Adrenal gland (tissue), 9 donors: ENCODE measurements at regions not wholly inside any gene's neighbourhood (a gene's known extent, or its start where the extent isn't known, plus 50 kb on each side); places are given as distances from the start of the nearest gene placed in this dataset.
A peak's percentile ranks its signal among the peaks of the same experiment; 100 is the strongest.

Experiments
- DNase-seq, 7 donors: peaks; one replicate each; pipeline ENCODE4 v3.0.0-alpha.2; 2019 to 2020
- H3K27ac ChIP-seq, 5 donors: fragments of 200-600 bp; sonication (generic) in 4 of 5; 1 replicate in 3 of 5; 2 replicates in 2 of 5; pipeline versions ENCODE4 v1.5.1 to v1.8.0; 2016 to 2020; ENCODE audit warnings: mild to moderate bottlenecking in 1 of 5
- H3K27me3 ChIP-seq: fragments of 200-600 bp; 2 replicates; pipeline ENCODE4 v1.8.0; 2021
- H3K36me3 ChIP-seq, 2 donors: fragments of 200-600 bp; replicated peaks in 1 of 2; 1 replicate in 1 of 2; 2 replicates in 1 of 2; pipeline versions ENCODE4 v1.5.1 to v1.8.0; 2018 to 2022
- H3K4me1 ChIP-seq, 2 donors: fragments of 200-600 bp; replicated peaks in 1 of 2; 1 replicate in 1 of 2; 2 replicates in 1 of 2; pipeline versions ENCODE4 v1.5.1 to v1.8.0; 2018 to 2021
- H3K4me3 ChIP-seq, 4 donors: fragments of 200-600 bp; sonication (generic) in 3 of 4; one replicate each; pipeline ENCODE4 v1.5.1; 2016 to 2018
- H3K9me3 ChIP-seq, 3 donors: fragments of 200-600 bp; sonication (generic) in 1 of 3; replicated peaks in 1 of 3; 1 replicate in 2 of 3; 2 replicates in 1 of 3; pipeline versions ENCODE4 v1.5.1 to v1.8.0; 2016 to 2021
- POLR2A ChIP-seq, 2 donors: fragments of 450-650 bp; IDR thresholded peaks; one replicate each; pipeline ENCODE4 v1.6.1; 2017; ENCODE audit warnings: antibody characterized with exemption in 2 of 2, mild to moderate bottlenecking in 2 of 2, moderate library complexity in 1 of 2
- WGBS, 4 donors: extraction: QIAGEN DNeasy Blood & Tissue Kit in 2 of 4; methylation state at CpG; one replicate each; pipeline versions ENCODE4 v1.1.5 to v1.1.7; 2013 to 2017; 5-methylcytosine and 5-hydroxymethylcytosine counted together
- intact Hi-C, 2 donors: fragments of 100-400 bp; cut with DNase I; formaldehyde crosslinking; loops; one replicate each; pipeline versions ENCODE4 v1.14.1 to v1.15.0; 2022 to 2023
- TF ChIP-seq, protein P1 (sequence below), 6 experiments: fragments of 450-650 bp in 4 of 6; fragments of 200-600 bp in 2 of 6; sonication (generic) in 1 of 6; IDR thresholded peaks; 1 replicate in 5 of 6; 2 replicates in 1 of 6; pipeline versions ENCODE4 v1.5.1 to v1.8.0; 2016 to 2021; ENCODE audit warnings: antibody characterized with exemption in 6 of 6, mild to moderate bottlenecking in 2 of 6, moderate library complexity in 1 of 6
- donor health status: healthy with polysubstance abuse.
- donor health status: Bipolar disorder and iron deficiency.
- donor health status: DM: yes; HTN: yes; CAD: no.
- donor health status: DM: no; HTN: no; CAD: no.
- donor health status: DM: no; HTN: no; CAD: no.

DNA sequence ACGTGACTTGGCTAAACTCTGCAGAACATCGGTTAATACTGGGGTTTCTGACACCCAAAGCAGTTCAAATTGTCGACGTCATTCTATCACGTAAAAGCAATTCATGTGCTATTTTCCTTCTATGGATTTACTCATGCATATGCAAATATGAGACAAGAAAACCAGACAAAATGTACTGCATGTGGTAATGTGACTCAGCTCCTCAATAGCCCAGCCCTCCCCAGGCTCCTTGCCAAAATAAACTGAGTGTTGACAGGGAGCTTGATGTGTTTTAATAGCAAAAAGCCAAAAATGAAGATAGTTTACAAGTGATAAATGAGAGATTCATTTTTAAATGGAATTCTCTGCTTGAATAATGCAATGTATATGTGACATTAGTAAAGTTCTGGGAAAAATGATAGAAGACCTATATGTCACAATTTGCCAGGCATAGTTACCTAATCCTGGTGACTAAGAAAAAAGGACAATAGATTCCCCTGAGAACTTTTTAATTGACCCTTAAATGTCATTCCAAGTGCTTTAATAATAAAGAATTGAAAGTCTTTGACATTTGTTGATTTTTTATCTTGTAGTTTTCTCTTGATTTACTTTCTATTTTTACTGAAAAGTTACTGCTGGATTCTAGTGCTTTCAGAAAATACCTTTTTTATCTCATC is 1700.6 kb upstream of the TENM3 start:
- Histone ChIP-seq H3K27ac (no peak overlapping the region), H3K4me1 (peaks cover 8 to 10% of the 10 kb centered on the region in 2 donors), H3K27me3 (no peaks in the 10 kb centered on the region), H3K4me3 (no peak overlapping the region), H3K36me3 (no peaks in the 10 kb centered on the region), H3K9me3 (no peaks in the 10 kb centered on the region)
- 33 to 51% (median 39%) methylated on average over 5 of the region's 5 CpGs for WGBS, 4 donors
- peak; percentile 73 to 88 (median 83) for DNase-seq
- no peak for TF ChIP-seq POLR2A (IDR thresholded peaks at IDR 0.05)
- TF ChIP-seq, protein P1, sequence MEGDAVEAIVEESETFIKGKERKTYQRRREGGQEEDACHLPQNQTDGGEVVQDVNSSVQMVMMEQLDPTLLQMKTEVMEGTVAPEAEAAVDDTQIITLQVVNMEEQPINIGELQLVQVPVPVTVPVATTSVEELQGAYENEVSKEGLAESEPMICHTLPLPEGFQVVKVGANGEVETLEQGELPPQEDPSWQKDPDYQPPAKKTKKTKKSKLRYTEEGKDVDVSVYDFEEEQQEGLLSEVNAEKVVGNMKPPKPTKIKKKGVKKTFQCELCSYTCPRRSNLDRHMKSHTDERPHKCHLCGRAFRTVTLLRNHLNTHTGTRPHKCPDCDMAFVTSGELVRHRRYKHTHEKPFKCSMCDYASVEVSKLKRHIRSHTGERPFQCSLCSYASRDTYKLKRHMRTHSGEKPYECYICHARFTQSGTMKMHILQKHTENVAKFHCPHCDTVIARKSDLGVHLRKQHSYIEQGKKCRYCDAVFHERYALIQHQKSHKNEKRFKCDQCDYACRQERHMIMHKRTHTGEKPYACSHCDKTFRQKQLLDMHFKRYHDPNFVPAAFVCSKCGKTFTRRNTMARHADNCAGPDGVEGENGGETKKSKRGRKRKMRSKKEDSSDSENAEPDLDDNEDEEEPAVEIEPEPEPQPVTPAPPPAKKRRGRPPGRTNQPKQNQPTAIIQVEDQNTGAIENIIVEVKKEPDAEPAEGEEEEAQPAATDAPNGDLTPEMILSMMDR (IDR thresholded peaks at IDR 0.05) = no peak
- intact Hi-C loops = no loop called here

DNA sequence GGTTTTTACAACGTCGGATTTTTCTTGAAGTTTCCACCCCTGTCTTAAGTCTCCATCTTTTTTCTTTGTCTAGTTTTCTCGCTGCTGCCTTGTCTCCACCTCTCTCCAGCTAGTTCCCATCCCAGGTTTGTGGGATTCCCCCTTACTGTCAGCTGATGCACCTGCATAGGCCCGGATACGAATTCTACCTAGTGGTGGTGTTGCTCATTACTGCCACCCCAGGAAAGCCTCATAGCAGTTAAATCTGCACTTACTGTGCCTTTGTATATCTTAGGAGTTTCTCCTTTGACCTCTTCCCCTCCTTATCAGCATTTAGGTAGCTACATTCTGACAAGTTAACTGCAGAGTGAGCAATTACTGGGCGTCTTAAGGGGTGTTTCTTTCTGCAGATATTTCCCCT is 1693.1 kb upstream of the TENM3 start:
- DNase-seq = no peak
- no peaks in the 10 kb centered on the region for H3K27me3 ChIP-seq
- H3K4me3 ChIP-seq = no peak overlapping the region
- H3K36me3 ChIP-seq = no peaks in the 10 kb centered on the region
- 30 to 91% (median 76%) methylated on average over 6 of the region's 6 CpGs for WGBS, 4 donors
- H3K4me1 ChIP-seq = no peaks in the 10 kb centered on the region
- intact Hi-C loops = no loop called here
- TF ChIP-seq POLR2A (IDR thresholded peaks at IDR 0.05) = no peak
- TF ChIP-seq, protein P1 (IDR thresholded peaks at IDR 0.05) = no peak
- no peaks in the 10 kb centered on the region for H3K9me3 ChIP-seq
- no peak overlapping the region for H3K27ac ChIP-seq

- DNase-seq = no peak
- Histone ChIP-seq H3K27me3 (no peaks in the 10 kb centered on the region), H3K36me3 (no peaks in the 10 kb centered on the region), H3K4me3 (no peak overlapping the region), H3K9me3 (no peaks in the 10 kb centered on the region), H3K4me1 (peaks cover 0 to 5% of the 10 kb centered on the region in 2 donors), H3K27ac (no peak overlapping the region)
- TF ChIP-seq, protein P1 (IDR thresholded peaks at IDR 0.05) = peak in 3 of 6 experiments; percentile 10 to 22 (median 13)
- TF ChIP-seq POLR2A (IDR thresholded peaks at IDR 0.05) = no peak
- 70 to 80% (median 75%) methylated on average over 3 of the region's 3 CpGs for WGBS, 4 donors
- intact Hi-C loops = no loop called here
Observed at GRCh38 chr4:180557348-180557747, 1685.9 kb upstream of the TENM3 start.

GRCh38 chr4:180557950-180558349 is 1685.3 kb upstream of the TENM3 start:
- TF ChIP-seq, protein P1 (IDR thresholded peaks at IDR 0.05) = no peak
- TF ChIP-seq POLR2A (IDR thresholded peaks at IDR 0.05) = no peak
- Histone ChIP-seq H3K4me1 (peaks cover 0 to 5% of the 10 kb centered on the region in 2 donors), H3K27ac (no peak overlapping the region), H3K9me3 (no peaks in the 10 kb centered on the region), H3K27me3 (no peaks in the 10 kb centered on the region), H3K36me3 (no peaks in the 10 kb centered on the region), H3K4me3 (no peak overlapping the region)
- intact Hi-C loops = no loop called here
- WGBS, 4 donors = 68 to 74% (median 69%) methylated on average over 4 of the region's 4 CpGs
- DNase-seq = no peak
